ENCODE measurements at regions not wholly inside any gene's neighbourhood (a gene's known extent, or its start where the extent isn't known, plus 50 kb on each side); places are given as distances from the start of the nearest gene placed in this dataset.

DNA sequence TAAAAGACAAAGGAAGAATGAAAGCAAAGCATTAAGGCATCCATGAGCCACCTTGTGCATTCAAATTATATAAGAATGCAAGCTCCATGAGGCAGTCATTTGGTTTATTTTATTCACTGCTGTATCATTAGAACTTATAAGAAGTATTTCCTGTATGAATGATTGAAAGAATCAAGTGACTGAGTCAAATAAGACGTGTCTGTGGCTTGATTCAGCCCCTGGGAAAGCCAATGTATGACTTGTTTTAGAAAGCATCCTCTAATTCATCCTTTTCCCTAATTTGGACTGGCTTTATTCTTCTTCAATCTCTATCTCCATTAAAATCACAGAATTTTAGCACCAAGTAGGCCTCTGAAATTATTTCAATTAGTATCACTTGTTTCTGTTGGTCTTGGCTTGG is 461.1 kb downstream of the LPIN1 start:
- H3K4me3 ChIP-seq (ENCODE audit: low read length), result no peak overlapping the region
- TF ChIP-seq, protein P1, sequence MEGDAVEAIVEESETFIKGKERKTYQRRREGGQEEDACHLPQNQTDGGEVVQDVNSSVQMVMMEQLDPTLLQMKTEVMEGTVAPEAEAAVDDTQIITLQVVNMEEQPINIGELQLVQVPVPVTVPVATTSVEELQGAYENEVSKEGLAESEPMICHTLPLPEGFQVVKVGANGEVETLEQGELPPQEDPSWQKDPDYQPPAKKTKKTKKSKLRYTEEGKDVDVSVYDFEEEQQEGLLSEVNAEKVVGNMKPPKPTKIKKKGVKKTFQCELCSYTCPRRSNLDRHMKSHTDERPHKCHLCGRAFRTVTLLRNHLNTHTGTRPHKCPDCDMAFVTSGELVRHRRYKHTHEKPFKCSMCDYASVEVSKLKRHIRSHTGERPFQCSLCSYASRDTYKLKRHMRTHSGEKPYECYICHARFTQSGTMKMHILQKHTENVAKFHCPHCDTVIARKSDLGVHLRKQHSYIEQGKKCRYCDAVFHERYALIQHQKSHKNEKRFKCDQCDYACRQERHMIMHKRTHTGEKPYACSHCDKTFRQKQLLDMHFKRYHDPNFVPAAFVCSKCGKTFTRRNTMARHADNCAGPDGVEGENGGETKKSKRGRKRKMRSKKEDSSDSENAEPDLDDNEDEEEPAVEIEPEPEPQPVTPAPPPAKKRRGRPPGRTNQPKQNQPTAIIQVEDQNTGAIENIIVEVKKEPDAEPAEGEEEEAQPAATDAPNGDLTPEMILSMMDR (conservative IDR thresholded peaks at IDR 0.05; ENCODE audit: low read depth, low read length), result no peak
- no peak for DNase-seq (ENCODE audit: low read depth)

DNA sequence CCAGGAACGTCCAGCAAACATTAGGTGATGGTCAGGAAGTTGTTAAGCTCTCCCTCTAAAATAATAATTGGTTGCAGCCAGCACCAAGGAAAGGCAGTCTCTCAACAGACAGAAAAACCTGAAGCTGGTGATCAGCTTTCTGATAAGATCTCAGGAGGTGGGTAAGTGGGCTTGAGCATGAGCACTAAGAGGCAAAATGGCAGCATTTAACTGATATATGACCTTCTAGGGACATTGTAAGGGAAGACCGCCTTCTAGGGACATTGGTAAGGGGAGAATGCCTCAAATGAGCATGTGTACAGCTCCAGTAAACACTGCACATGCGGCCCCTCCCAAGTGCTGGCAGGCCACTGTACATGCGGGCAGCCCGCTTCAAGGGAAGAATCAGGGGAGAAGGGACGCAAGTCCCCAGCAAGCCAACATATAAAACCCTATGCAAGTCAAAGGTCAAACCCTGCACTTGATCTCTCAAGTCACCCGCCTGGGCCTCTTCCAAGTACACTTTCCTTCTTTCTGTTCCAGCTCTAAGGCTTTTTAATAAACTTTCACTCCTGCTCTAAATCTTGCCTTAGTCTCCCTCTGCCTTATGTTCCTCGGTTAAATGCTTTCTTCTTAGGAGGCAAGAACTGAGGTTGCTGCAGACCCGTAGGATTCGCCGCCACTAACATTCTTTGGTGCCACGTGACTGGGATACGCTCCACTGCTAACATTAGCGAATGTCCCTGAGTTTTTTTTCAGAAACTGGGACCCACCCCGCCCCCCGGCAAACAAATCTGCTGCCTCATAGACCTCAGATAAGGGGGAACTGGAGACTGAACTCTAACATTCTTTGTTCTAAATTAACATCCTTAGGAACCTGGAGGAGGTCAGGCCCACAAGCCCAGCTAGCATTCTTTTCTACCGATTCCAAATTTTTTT is 463.8 kb downstream of the LPIN1 start:
- TF ChIP-seq, protein P1 (conservative IDR thresholded peaks at IDR 0.05; ENCODE audit: low read depth, low read length), result no peak
- no peak overlapping the region for H3K4me3 ChIP-seq (ENCODE audit: low read length)
- DNase-seq (ENCODE audit: low read depth), result no peak

DNA sequence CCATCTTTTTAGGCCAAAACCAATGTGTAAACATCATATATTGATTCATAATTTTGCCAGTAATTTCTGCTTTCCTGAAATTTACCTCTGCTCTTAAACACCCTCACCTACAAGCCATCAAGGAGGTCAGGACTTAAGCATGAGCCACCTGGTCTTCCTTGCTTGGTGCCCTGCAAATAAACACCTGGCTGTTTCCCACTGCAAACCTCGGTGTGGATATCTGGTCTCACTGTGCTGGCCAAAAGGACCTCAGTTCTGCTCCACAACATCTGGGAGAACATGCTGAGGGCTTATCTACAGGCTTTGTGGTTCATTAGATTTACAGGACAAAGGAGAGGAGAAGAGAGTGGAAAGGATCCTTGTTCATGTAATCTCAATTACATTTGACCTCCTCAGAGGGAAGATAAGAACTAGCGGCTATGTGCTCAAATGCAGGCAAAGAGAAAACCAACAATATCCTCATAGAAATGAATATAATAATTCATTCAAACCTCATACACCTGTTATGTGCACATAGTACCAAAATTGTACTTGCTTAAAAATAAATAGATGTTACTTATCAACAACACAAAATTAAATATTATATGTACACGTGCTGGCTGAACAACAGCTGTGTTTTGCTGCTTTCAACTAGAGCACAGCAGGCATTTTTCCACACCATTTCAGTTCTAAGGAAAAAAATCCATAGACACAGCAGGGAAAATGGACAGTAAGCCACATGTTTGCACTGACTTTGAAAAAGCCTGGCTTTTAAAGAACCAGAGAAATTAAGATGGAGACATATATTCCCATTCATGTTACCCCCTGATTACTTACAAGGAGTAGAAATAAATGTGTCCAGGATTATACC is 465.1 kb downstream of the LPIN1 start:
- DNase-seq (ENCODE audit: low read depth), result no peak
- TF ChIP-seq, protein P1 (conservative IDR thresholded peaks at IDR 0.05; ENCODE audit: low read depth, low read length), result no peak
- H3K4me3 ChIP-seq (ENCODE audit: low read length), result no peak overlapping the region

DNA sequence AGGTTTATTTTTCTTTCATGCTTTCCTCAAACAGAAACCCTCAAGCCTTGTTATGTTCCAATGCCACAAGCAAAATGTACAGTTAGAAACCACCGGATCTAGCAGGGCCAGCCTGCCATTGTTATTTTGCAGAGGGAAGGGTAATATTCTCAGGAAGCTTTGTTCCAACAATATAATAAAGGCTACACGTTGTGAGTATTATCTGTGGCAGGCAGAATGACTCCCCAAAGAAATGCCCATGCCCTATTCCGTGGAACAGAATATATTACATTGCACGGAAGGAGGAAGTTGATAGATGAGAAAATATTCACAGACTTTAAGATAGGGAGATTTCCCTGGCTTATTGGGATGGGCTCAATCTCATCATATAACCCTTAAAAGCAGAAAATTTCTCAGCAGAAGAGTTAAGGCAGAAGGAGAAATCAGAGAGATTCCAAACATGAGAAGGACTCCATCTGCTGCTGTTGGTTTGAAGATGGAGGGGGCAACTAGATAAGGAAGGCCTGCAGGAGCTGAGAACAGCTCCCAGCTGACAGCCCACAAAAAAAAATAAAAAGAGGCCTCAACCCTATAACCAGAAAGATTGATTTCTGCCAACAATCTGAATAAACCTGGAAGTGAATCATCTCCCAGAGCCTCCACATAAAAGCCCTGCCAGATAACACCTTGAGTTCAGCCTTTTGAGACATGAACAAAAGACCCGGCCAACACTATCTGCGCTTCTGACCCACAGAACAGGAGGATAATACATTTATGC is 466.6 kb downstream of the LPIN1 start:
- no peak for DNase-seq (ENCODE audit: low read depth)
- TF ChIP-seq, protein P1 (conservative IDR thresholded peaks at IDR 0.05; ENCODE audit: low read depth, low read length), result no peak
- H3K4me3 ChIP-seq (ENCODE audit: low read length), result no peak overlapping the region

DNA sequence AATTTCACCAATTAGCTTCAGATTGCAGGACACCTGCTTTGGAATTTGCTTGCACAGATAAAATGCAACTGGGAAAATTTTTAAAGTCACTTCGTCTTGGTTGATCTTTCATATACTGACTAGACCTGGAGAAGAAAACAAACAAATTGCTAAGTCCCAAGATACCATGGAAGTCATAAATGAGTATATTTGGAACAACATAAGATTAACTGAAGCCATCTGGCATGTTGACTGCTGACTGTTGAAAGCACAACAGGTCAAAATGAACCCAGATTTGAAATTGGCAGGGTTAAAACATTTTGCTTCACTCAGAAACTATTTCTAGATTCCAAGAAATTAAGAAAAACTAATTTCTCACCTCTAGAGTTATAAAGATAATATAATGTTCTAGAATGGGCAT is 470.7 kb downstream of the LPIN1 start:
- TF ChIP-seq, protein P1 (conservative IDR thresholded peaks at IDR 0.05; ENCODE audit: low read depth, low read length), result no peak
- H3K4me3 ChIP-seq (ENCODE audit: low read length), result no peak overlapping the region
- DNase-seq (ENCODE audit: low read depth), result no peak

DNA sequence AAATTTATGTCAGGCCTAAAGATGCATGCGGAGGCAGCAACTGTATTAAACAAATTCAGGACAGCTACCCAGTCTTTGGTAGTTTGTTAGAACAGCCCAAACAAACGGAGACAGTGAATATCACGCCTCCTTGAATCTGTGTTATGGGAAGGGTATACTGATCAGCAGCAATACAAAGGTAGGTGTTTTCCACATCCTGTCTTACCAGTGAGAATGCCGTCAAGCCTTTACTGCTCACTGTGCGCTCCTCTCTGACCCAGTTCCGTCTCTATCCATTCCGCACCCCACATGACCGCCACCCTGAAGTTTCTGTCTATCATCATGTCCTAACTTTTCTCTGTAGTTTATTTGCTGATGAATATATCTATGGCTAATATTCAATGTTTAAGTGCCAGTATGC is 473.3 kb downstream of the LPIN1 start:
- TF ChIP-seq, protein P1 (conservative IDR thresholded peaks at IDR 0.05; ENCODE audit: low read depth, low read length), result no peak
- DNase-seq (ENCODE audit: low read depth), result no peak
- H3K4me3 ChIP-seq (ENCODE audit: low read length), result no peak overlapping the region
